ENCODE measurements at regions not wholly inside any gene's neighbourhood (a gene's known extent, or its start where the extent isn't known, plus 50 kb on each side); places are given as distances from the start of the nearest gene placed in this dataset.

- TF ChIP-seq, protein P1, sequence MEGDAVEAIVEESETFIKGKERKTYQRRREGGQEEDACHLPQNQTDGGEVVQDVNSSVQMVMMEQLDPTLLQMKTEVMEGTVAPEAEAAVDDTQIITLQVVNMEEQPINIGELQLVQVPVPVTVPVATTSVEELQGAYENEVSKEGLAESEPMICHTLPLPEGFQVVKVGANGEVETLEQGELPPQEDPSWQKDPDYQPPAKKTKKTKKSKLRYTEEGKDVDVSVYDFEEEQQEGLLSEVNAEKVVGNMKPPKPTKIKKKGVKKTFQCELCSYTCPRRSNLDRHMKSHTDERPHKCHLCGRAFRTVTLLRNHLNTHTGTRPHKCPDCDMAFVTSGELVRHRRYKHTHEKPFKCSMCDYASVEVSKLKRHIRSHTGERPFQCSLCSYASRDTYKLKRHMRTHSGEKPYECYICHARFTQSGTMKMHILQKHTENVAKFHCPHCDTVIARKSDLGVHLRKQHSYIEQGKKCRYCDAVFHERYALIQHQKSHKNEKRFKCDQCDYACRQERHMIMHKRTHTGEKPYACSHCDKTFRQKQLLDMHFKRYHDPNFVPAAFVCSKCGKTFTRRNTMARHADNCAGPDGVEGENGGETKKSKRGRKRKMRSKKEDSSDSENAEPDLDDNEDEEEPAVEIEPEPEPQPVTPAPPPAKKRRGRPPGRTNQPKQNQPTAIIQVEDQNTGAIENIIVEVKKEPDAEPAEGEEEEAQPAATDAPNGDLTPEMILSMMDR (IDR thresholded peaks at IDR 0.05), result no peak
- TF ChIP-seq REST (IDR thresholded peaks at IDR 0.05; ENCODE audit: insufficient read depth in 1 of 2, low read depth in 2 of 2, low read length in 1 of 2) (no peak), TCF7L2 (IDR thresholded peaks at IDR 0.05; ENCODE audit: low read depth, low read length) (no peak)
Observed at GRCh38 chr10:121667948-121668313, 69.7 kb upstream of the FGFR2 start.

Measured in Panc1 (cell line).